Smooth muscle cell (in vitro differentiated cells): ENCODE measurements at regions not wholly inside any gene's neighbourhood (a gene's known extent, or its start where the extent isn't known, plus 50 kb on each side); places are given as distances from the start of the nearest gene placed in this dataset.

Experiments used
- DNase-seq: peaks from one replicate; lab custom pipeline; 2025; ENCODE audit not compliant: unreplicated experiment; lab: John Stamatoyannopoulos, UW
- H2AFZ ChIP-seq: fragments of 200-600 bp; sonication (generic); 2 replicates; pipeline ENCODE4 v1.6.0; 2016; ENCODE audit warnings: antibody characterized with exemption, low read depth, mild to moderate bottlenecking
- H3F3A ChIP-seq: fragments of 200-600 bp; sonication (generic); 2 replicates; pipeline ENCODE4 v1.6.0; 2017; ENCODE audit warnings: antibody characterized with exemption, low read depth
- H3K27ac ChIP-seq: fragments of 200-600 bp; sonication (generic); 2 replicates; pipeline ENCODE4 v1.5.1; 2016; ENCODE audit warnings: low read depth, mild to moderate bottlenecking
- H3K27me3 ChIP-seq: fragments of 200-600 bp; sonication (generic); 2 replicates; pipeline ENCODE4 v1.6.1; 2016; ENCODE audit warnings: low read depth, mild to moderate bottlenecking
- H3K36me3 ChIP-seq: fragments of 200-600 bp; sonication (generic); 2 replicates; pipeline ENCODE4 v1.5.1; 2016; ENCODE audit warnings: low read depth
- H3K4me1 ChIP-seq: fragments of 200-600 bp; sonication (generic); 2 replicates; pipeline ENCODE4 v1.5.1; 2016; ENCODE audit warnings: low read depth
- H3K4me2 ChIP-seq: fragments of 200-600 bp; sonication (generic); 2 replicates; pipeline ENCODE4 v1.6.0; 2016; ENCODE audit warnings: mild to moderate bottlenecking
- H3K4me3 ChIP-seq: fragments of 200-600 bp; sonication (generic); 2 replicates; pipeline ENCODE4 v1.5.1; 2016; ENCODE audit warnings: mild to moderate bottlenecking
- H3K79me2 ChIP-seq: fragments of 200-600 bp; sonication (generic); 2 replicates; pipeline ENCODE4 v1.6.0; 2016; ENCODE audit warnings: low read depth, mild to moderate bottlenecking
- H3K9ac ChIP-seq: fragments of 200-600 bp; sonication (generic); 2 replicates; pipeline ENCODE4 v1.6.0; 2016; ENCODE audit warnings: low read depth
- H3K9me3 ChIP-seq: fragments of 200-600 bp; sonication (generic); replicated peaks from 2 replicates; pipeline ENCODE4 v1.5.1; 2016; ENCODE audit warnings: low read depth
- H4K20me1 ChIP-seq: fragments of 200-600 bp; sonication (generic); 2 replicates; pipeline ENCODE4 v1.6.0; 2016; ENCODE audit warnings: low read depth
- WGBS: methylation state at CpG from one replicate; pipeline ENCODE4 v1.1.7; 2016; ENCODE audit warnings: low lambda C conversion rate; 5-methylcytosine and 5-hydroxymethylcytosine counted together
- TF ChIP-seq, protein P1 (sequence below): fragments of 200-600 bp; sonication (generic); IDR thresholded peaks from 2 replicates; pipeline ENCODE4 v1.5.1; 2017; ENCODE audit warnings: borderline replicate concordance, mild to moderate bottlenecking, antibody characterized with exemption; ENCODE audit not compliant: insufficient read depth, poor library complexity, severe bottlenecking

GRCh38 chr12:5101686-5102085 lies 58.0 kb downstream of the KCNA5 start:
- no peaks in the 10 kb centered on the region for H4K20me1 ChIP-seq
- no peak overlapping the region for H3K9ac ChIP-seq
- peak overlapping the region; percentile 15 for H3K4me2 ChIP-seq
- H3K36me3 ChIP-seq: no peaks in the 10 kb centered on the region
- no peak overlapping the region for H2AFZ ChIP-seq
- H3K27ac ChIP-seq: peak overlapping the region; percentile 84
- H3K27me3 ChIP-seq: no peaks in the 10 kb centered on the region
- no peaks in the 10 kb centered on the region for H3K9me3 ChIP-seq
- DNase-seq: no peak
- no peak overlapping the region for H3K4me3 ChIP-seq
- no peaks in the 10 kb centered on the region for H3K79me2 ChIP-seq
- TF ChIP-seq, protein P1, sequence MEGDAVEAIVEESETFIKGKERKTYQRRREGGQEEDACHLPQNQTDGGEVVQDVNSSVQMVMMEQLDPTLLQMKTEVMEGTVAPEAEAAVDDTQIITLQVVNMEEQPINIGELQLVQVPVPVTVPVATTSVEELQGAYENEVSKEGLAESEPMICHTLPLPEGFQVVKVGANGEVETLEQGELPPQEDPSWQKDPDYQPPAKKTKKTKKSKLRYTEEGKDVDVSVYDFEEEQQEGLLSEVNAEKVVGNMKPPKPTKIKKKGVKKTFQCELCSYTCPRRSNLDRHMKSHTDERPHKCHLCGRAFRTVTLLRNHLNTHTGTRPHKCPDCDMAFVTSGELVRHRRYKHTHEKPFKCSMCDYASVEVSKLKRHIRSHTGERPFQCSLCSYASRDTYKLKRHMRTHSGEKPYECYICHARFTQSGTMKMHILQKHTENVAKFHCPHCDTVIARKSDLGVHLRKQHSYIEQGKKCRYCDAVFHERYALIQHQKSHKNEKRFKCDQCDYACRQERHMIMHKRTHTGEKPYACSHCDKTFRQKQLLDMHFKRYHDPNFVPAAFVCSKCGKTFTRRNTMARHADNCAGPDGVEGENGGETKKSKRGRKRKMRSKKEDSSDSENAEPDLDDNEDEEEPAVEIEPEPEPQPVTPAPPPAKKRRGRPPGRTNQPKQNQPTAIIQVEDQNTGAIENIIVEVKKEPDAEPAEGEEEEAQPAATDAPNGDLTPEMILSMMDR: no peak
- H3F3A ChIP-seq: peaks cover 11% of the 10 kb centered on the region
- H3K4me1 ChIP-seq: peaks cover 8% of the 10 kb centered on the region
- 81% methylated on average over 3 of the region's 3 CpGs for WGBS

DNA sequence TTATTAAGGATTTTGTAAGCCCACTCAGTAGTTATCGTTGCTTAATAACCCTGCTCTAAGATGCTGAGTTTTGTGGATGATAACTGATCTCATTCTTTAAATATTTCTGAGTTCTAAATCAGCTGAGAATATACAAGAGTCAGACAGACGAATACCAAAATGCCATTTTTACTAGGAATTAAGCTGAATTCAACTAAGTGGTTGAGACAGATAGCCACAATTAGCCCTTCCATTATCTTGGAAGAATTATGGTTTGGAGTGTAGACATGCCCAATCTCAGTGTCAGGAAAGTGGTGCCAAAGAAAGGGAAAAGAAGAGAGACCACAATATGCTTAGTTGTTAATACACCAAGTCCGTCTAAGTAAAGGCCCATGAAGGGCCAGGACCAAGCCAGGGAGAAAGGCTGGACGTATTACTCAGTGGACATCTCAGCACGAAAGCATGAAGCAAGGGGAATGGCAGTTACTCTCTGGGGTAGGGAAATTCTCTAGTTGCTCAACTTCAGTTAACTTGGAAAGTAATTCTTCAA lies 58.6 kb downstream of the KCNA5 start:
- H3K27me3 ChIP-seq: no peaks in the 10 kb centered on the region
- H3K9ac ChIP-seq: no peak overlapping the region
- H3F3A ChIP-seq: peaks cover 11% of the 10 kb centered on the region
- H3K4me1 ChIP-seq: peaks cover 8% of the 10 kb centered on the region
- H3K4me3 ChIP-seq: no peak overlapping the region
- H3K4me2 ChIP-seq: peak overlapping the region; percentile 15
- no peaks in the 10 kb centered on the region for H3K79me2 ChIP-seq
- no peaks in the 10 kb centered on the region for H4K20me1 ChIP-seq
- DNase-seq: no peak
- TF ChIP-seq, protein P1: no peak
- H3K27ac ChIP-seq: peak overlapping the region; percentile 84
- 20% methylated on average over 5 of the region's 5 CpGs for WGBS
- H3K9me3 ChIP-seq: no peaks in the 10 kb centered on the region
- H3K36me3 ChIP-seq: no peaks in the 10 kb centered on the region
- no peak overlapping the region for H2AFZ ChIP-seq

- Histone ChIP-seq H3K4me2 (peak overlapping the region; percentile 15), H4K20me1 (no peaks in the 10 kb centered on the region), H3K4me1 (peaks cover 8% of the 10 kb centered on the region), H3F3A (peaks cover 11% of the 10 kb centered on the region), H3K9me3 (no peaks in the 10 kb centered on the region), H3K4me3 (no peak overlapping the region), H3K9ac (peak overlapping the region; percentile 20), H3K36me3 (no peaks in the 10 kb centered on the region), H3K79me2 (no peaks in the 10 kb centered on the region), H3K27ac (peak overlapping the region; percentile 84), H3K27me3 (no peaks in the 10 kb centered on the region), H2AFZ (no peak overlapping the region)
- no peak for DNase-seq
- 91% methylated on average over 1 of the region's 1 CpG for WGBS
- TF ChIP-seq, protein P1: no peak
These were observed 59.1 kb downstream of the KCNA5 start for GRCh38 chr12:5102806-5103205.

GRCh38 chr12:5110345-5110744 lies 66.7 kb downstream of the KCNA5 start:
- Histone ChIP-seq H3K4me2 (no peak overlapping the region), H3K27me3 (peaks cover 2% of the 10 kb centered on the region), H2AFZ (no peak overlapping the region), H3K4me1 (no peaks in the 10 kb centered on the region), H3F3A (no peaks in the 10 kb centered on the region), H3K9ac (no peak overlapping the region), H3K36me3 (no peaks in the 10 kb centered on the region), H4K20me1 (no peaks in the 10 kb centered on the region), H3K4me3 (no peak overlapping the region), H3K79me2 (no peaks in the 10 kb centered on the region), H3K27ac (no peak overlapping the region), H3K9me3 (no peaks in the 10 kb centered on the region)
- TF ChIP-seq, protein P1: no peak
- DNase-seq: no peak
- 49% methylated on average over 1 of the region's 1 CpG for WGBS
